H9 (cell line): ENCODE measurements at regions not wholly inside any gene's neighbourhood (a gene's known extent, or its start where the extent isn't known, plus 50 kb on each side); places are given as distances from the start of the nearest gene placed in this dataset.

ENCODE experiments used
- DNase-seq: peaks from one replicate; pipeline ENCODE4 v3.0.0-alpha.2; 2017
- H2AFZ ChIP-seq: one replicate; pipeline ENCODE4 v1.6.1; 2013; ENCODE audit warnings: mild to moderate bottlenecking, low read length, control low read depth, moderate library complexity
- H2AK5ac ChIP-seq: 2 replicates; pipeline ENCODE4 v1.6.1; 2013; ENCODE audit warnings: low read length, control low read depth, mixed read lengths; ENCODE audit not compliant: insufficient read length
- H2BK120ac ChIP-seq: one replicate; pipeline ENCODE4 v1.6.1; 2013; ENCODE audit warnings: low read depth, mild to moderate bottlenecking, low read length, control low read depth, inconsistent platforms; ENCODE audit not compliant: poor library complexity, severe bottlenecking
- H2BK12ac ChIP-seq: 2 replicates; pipeline ENCODE4 v1.6.1; 2013; ENCODE audit warnings: low read length, control low read depth, mixed read lengths, low read depth; ENCODE audit not compliant: insufficient read length
- H2BK15ac ChIP-seq: 2 replicates; pipeline ENCODE4 v1.6.1; 2013; ENCODE audit warnings: low read depth, low read length, control low read depth
- H2BK20ac ChIP-seq: one replicate; pipeline ENCODE4 v1.6.1; 2013; ENCODE audit warnings: low read depth, mild to moderate bottlenecking, low read length, control low read depth, inconsistent platforms; ENCODE audit not compliant: poor library complexity, severe bottlenecking
- H2BK5ac ChIP-seq: 2 replicates; pipeline ENCODE4 v1.6.1; 2013; ENCODE audit warnings: low read length, control low read depth, mixed read lengths; ENCODE audit not compliant: insufficient read length
- H3K14ac ChIP-seq: 2 replicates; pipeline ENCODE4 v1.6.1; 2013; ENCODE audit warnings: low read length, control low read depth; ENCODE audit not compliant: insufficient read depth
- H3K18ac ChIP-seq: 2 replicates; pipeline ENCODE4 v1.6.1; 2013; ENCODE audit warnings: low read depth, mild to moderate bottlenecking, mixed read lengths, low read length, control low read depth; ENCODE audit not compliant: insufficient read length
- H3K23ac ChIP-seq: 2 replicates; pipeline ENCODE4 v1.6.1; 2013; ENCODE audit warnings: low read length, control low read depth, mixed read lengths, low read depth; ENCODE audit not compliant: insufficient read length
- H3K23me2 ChIP-seq: 2 replicates; pipeline ENCODE4 v1.6.1; 2013; ENCODE audit warnings: low read depth, mild to moderate bottlenecking, mixed read lengths, low read length, control low read depth; ENCODE audit not compliant: insufficient read length, poor library complexity, severe bottlenecking
- H3K27ac ChIP-seq: 2 replicates; pipeline ENCODE4 v1.5.1; 2013; ENCODE audit warnings: low read length, control low read depth, mixed read lengths, low read depth; ENCODE audit not compliant: insufficient read length
- H3K27me3 ChIP-seq: 2 replicates; pipeline ENCODE4 v1.6.1; 2013; ENCODE audit warnings: low read length, control low read depth, inconsistent platforms; ENCODE audit not compliant: insufficient read depth
- H3K4ac ChIP-seq: 2 replicates; pipeline ENCODE4 v1.6.1; 2013; ENCODE audit warnings: low read depth, mild to moderate bottlenecking, control low read depth, inconsistent platforms, low read length, moderate library complexity
- H3K4me1 ChIP-seq: 2 replicates; pipeline ENCODE4 v1.6.1; 2013; ENCODE audit warnings: low read length, control low read depth, inconsistent platforms; ENCODE audit not compliant: insufficient read depth
- H3K4me2 ChIP-seq: 2 replicates; pipeline ENCODE4 v1.6.1; 2013; ENCODE audit warnings: low read length, control low read depth, mixed read lengths; ENCODE audit not compliant: insufficient read length, insufficient read depth
- H3K56ac ChIP-seq: 2 replicates; pipeline ENCODE4 v1.6.1; 2013; ENCODE audit warnings: low read depth, mild to moderate bottlenecking, mixed read lengths, low read length, control low read depth; ENCODE audit not compliant: insufficient read length
- H3K79me1 ChIP-seq: 2 replicates; pipeline ENCODE4 v1.6.1; 2013; ENCODE audit warnings: low read depth, mild to moderate bottlenecking, moderate library complexity, low read length, control low read depth, inconsistent platforms; ENCODE audit not compliant: insufficient read depth, poor library complexity, severe bottlenecking
- H3K79me2 ChIP-seq: 2 replicates; pipeline ENCODE4 v1.6.1; 2013; ENCODE audit warnings: low read length, control low read depth, inconsistent platforms; ENCODE audit not compliant: insufficient read depth
- H3K9ac ChIP-seq: 2 replicates; pipeline ENCODE4 v1.6.1; 2013; ENCODE audit warnings: low read length, control low read depth, mixed read lengths; ENCODE audit not compliant: insufficient read length; ENCODE audit errors: extremely low read depth
- H3K9me3 ChIP-seq: one replicate; pipeline ENCODE4 v1.6.1; 2013; ENCODE audit warnings: low read depth, low read length, inconsistent platforms; ENCODE audit not compliant: control insufficient read depth
- H3T11ph ChIP-seq: one replicate; pipeline ENCODE4 v1.6.1; 2013; ENCODE audit warnings: mild to moderate bottlenecking, low read length, control low read depth, inconsistent platforms
- H4K20me1 ChIP-seq: one replicate; pipeline ENCODE4 v1.6.1; 2013; ENCODE audit not compliant: control insufficient read depth, insufficient read length, insufficient read depth
- H4K5ac ChIP-seq: 2 replicates; pipeline ENCODE4 v1.6.1; 2013; ENCODE audit warnings: low read depth, mild to moderate bottlenecking, mixed read lengths, low read length, control low read depth; ENCODE audit not compliant: insufficient read length
- H4K8ac ChIP-seq: replicated peaks from 2 replicates; pipeline ENCODE4 v1.6.1; 2013; ENCODE audit warnings: low read length, control low read depth, mixed read lengths, low read depth; ENCODE audit not compliant: insufficient read length
- H4K91ac ChIP-seq: 2 replicates; pipeline ENCODE4 v1.6.1; 2013; ENCODE audit warnings: low read depth, mild to moderate bottlenecking, moderate library complexity, mixed read lengths, low read length, control low read depth; ENCODE audit not compliant: insufficient read length
- H3K27ac Mint-ChIP-seq, 3 experiments: 2 replicates in 2 of 3; 3 replicates in 1 of 3; pipeline ENCODE4 v1.8.0; 2020 to 2021; ENCODE audit warnings: mixed read lengths in 3 of 3, mild to moderate bottlenecking in 1 of 3, moderate library complexity in 1 of 3
- H3K27me3 Mint-ChIP-seq: 2 replicates; pipeline ENCODE4 v1.8.0; 2021; ENCODE audit warnings: low read depth, mild to moderate bottlenecking, moderate library complexity, mixed read lengths
- H3K36me3 Mint-ChIP-seq, 3 experiments: 2 replicates in 2 of 3; 3 replicates in 1 of 3; pipeline ENCODE4 v1.8.0; 2020 to 2021; ENCODE audit warnings: low read depth in 3 of 3, mixed read lengths in 3 of 3; ENCODE audit not compliant: insufficient read depth in 1 of 3
- H3K4me1 Mint-ChIP-seq, 2 experiments: 2 replicates each; pipeline ENCODE4 v1.8.0; 2020; ENCODE audit warnings: mixed read lengths in 2 of 2
- H3K4me3 Mint-ChIP-seq, 2 experiments: 2 replicates in 1 of 2; 3 replicates in 1 of 2; pipeline ENCODE4 v1.8.0; 2020 to 2021; ENCODE audit warnings: mild to moderate bottlenecking in 2 of 2, mixed read lengths in 2 of 2, moderate library complexity in 1 of 2
- H3K9me3 Mint-ChIP-seq, 2 experiments: 2 replicates in 1 of 2; 3 replicates in 1 of 2; pipeline ENCODE4 v1.8.0; 2020; ENCODE audit warnings: mild to moderate bottlenecking in 2 of 2, mixed read lengths in 2 of 2, moderate library complexity in 1 of 2
- WGBS: extraction: QIAGEN DNeasy Blood & Tissue Kit; methylation state at CpG from one replicate; pipeline ENCODE4 v1.1.7; 2013; ENCODE audit warnings: missing lambda C conversion rate, low lambda C conversion rate, mixed read lengths; ENCODE audit not compliant: insufficient read length; ENCODE audit errors: extremely low coverage; 5-methylcytosine and 5-hydroxymethylcytosine counted together
- TF ChIP-seq, protein P1 (sequence below): fragments of 200-600 bp; sonication (generic); conservative IDR thresholded peaks from 3 replicates; pipeline ENCODE4 v1.8.0; 2021; ENCODE audit warnings: antibody characterized with exemption, mild to moderate bottlenecking

DNA sequence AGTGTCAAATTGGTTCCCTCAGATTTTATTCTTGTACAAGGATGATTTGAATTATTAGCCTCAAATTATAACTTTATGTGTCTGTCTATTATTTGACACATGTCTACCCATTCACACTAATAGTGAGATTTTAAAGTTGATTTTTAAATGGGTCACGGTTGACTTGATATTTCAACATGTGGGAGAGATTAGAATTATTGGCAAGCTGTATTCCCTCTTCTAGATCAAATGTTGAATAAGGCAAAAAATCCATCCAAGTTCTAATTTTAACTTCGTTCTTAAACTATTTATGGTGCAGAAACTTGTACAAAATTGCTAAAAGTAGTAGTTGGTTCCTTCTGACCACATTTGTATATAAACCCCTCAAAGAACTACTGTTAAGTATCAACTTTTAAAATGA is 1498.0 kb downstream of the STIM2 start:
- Histone ChIP-seq H3K9ac (no peak overlapping the region), H3K14ac (no peak overlapping the region), H2BK5ac (no peak overlapping the region), H3T11ph (no peak overlapping the region), H3K4ac (no peak overlapping the region), H4K5ac (no peak overlapping the region), H3K27me3 (no peaks in the 10 kb centered on the region), H3K18ac (no peak overlapping the region), H4K20me1 (no peaks in the 10 kb centered on the region), H2AK5ac (no peak overlapping the region), H3K23ac (no peak overlapping the region), H3K56ac (no peak overlapping the region), H2BK20ac (no peak overlapping the region), H2AFZ (no peak overlapping the region), H3K23me2 (no peaks in the 10 kb centered on the region), H2BK15ac (no peak overlapping the region), H3K79me2 (no peaks in the 10 kb centered on the region), H2BK120ac (no peak overlapping the region), H3K27ac (no peak overlapping the region), H3K79me1 (no peaks in the 10 kb centered on the region), H4K8ac (no peak overlapping the region), H4K91ac (no peak overlapping the region), H3K4me1 (no peaks in the 10 kb centered on the region), H3K9me3 (no peaks in the 10 kb centered on the region), H2BK12ac (no peak overlapping the region), H3K4me2 (no peak overlapping the region)
- H3K36me3 Mint-ChIP-seq = no peaks in the 10 kb centered on the region
- no peaks in the 10 kb centered on the region for H3K9me3 Mint-ChIP-seq
- H3K27ac Mint-ChIP-seq = no peak overlapping the region
- WGBS = no CpG with 5 or more reads among the region's 2 CpGs
- DNase-seq = no peak
- H3K4me3 Mint-ChIP-seq = no peak overlapping the region
- H3K27me3 Mint-ChIP-seq = no peaks in the 10 kb centered on the region
- TF ChIP-seq, protein P1, sequence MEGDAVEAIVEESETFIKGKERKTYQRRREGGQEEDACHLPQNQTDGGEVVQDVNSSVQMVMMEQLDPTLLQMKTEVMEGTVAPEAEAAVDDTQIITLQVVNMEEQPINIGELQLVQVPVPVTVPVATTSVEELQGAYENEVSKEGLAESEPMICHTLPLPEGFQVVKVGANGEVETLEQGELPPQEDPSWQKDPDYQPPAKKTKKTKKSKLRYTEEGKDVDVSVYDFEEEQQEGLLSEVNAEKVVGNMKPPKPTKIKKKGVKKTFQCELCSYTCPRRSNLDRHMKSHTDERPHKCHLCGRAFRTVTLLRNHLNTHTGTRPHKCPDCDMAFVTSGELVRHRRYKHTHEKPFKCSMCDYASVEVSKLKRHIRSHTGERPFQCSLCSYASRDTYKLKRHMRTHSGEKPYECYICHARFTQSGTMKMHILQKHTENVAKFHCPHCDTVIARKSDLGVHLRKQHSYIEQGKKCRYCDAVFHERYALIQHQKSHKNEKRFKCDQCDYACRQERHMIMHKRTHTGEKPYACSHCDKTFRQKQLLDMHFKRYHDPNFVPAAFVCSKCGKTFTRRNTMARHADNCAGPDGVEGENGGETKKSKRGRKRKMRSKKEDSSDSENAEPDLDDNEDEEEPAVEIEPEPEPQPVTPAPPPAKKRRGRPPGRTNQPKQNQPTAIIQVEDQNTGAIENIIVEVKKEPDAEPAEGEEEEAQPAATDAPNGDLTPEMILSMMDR = no peak
- H3K4me1 Mint-ChIP-seq = no peaks in the 10 kb centered on the region
